ENCODE measurements at regions not wholly inside any gene's neighbourhood (a gene's known extent, or its start where the extent isn't known, plus 50 kb on each side); places are given as distances from the start of the nearest gene placed in this dataset.

DNA sequence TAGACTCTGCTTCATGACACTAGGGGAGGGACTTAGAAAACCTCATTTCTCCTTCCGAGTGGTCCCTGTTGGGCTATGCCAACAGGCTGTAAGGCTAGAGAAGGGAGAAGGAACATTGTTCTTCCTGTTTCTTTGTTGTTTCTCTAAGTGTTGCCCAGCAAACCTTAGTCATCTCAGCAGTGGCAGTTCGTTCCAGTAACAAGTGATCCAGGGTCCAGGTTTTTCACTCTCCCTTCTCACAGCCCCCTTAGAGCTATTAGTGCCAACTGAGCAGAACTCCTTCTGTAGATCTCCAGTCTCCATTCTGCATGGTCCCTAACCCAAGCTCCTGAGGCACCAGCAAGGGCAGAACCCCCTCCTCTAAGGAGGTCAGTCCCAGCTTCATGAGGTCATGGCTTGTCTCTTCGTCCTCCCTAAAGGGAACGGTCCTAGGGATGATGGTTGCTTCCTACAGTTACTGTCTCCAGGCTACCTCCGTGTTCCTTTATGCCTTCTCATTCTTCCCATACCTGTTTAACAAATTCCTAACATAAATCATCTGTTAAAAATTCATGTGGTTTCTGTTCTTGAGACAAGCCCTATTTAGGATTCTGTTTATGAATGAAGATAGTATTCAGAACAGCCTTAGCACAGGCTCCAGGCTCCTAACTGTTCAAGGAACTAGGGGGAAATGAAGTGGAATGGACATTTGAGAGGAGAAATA lies 168.6 kb upstream of the UBASH3B start:
- DNase-seq (ENCODE audit: low read depth): no peak
- TF ChIP-seq, protein P1, sequence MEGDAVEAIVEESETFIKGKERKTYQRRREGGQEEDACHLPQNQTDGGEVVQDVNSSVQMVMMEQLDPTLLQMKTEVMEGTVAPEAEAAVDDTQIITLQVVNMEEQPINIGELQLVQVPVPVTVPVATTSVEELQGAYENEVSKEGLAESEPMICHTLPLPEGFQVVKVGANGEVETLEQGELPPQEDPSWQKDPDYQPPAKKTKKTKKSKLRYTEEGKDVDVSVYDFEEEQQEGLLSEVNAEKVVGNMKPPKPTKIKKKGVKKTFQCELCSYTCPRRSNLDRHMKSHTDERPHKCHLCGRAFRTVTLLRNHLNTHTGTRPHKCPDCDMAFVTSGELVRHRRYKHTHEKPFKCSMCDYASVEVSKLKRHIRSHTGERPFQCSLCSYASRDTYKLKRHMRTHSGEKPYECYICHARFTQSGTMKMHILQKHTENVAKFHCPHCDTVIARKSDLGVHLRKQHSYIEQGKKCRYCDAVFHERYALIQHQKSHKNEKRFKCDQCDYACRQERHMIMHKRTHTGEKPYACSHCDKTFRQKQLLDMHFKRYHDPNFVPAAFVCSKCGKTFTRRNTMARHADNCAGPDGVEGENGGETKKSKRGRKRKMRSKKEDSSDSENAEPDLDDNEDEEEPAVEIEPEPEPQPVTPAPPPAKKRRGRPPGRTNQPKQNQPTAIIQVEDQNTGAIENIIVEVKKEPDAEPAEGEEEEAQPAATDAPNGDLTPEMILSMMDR (conservative IDR thresholded peaks at IDR 0.05; ENCODE audit: low read depth, low read length): no peak
- no peak overlapping the region for H3K4me3 ChIP-seq (ENCODE audit: low read length)

- DNase-seq (ENCODE audit: low read depth): no peak
- TF ChIP-seq, protein P1 (conservative IDR thresholded peaks at IDR 0.05; ENCODE audit: low read depth, low read length): no peak
- H3K4me3 ChIP-seq (ENCODE audit: low read length): no peak overlapping the region
Measured at GRCh38 chr11:122478986-122479385, 176.5 kb upstream of the UBASH3B start.

DNA sequence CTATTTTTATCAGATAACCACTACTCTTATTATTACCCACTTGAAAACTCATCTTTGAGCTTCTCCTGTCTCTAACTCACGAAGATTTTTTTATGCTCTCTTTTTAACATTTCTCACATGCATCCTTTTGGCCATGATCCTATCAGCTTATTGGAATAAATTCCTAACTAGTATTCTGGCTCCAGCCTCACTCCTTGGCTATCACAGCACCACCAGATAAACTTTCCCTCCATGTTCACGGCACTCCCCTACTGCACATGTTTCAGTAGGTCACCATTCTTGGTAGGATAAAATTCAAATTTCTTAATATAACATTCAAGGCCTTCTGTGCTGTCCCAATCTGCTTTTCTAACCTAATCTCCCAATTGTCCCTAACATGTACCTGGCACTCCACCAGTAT lies 186.6 kb upstream of the UBASH3B start:
- TF ChIP-seq, protein P1 (conservative IDR thresholded peaks at IDR 0.05; ENCODE audit: low read depth, low read length): no peak
- no peak overlapping the region for H3K4me3 ChIP-seq (ENCODE audit: low read length)
- no peak for DNase-seq (ENCODE audit: low read depth)

- H3K4me3 ChIP-seq (ENCODE audit: low read length): no peak overlapping the region
- TF ChIP-seq, protein P1 (conservative IDR thresholded peaks at IDR 0.05; ENCODE audit: low read depth, low read length): no peak
Measured at GRCh38 chr11:122463530-122463929, 192.0 kb upstream of the UBASH3B start.

DNA sequence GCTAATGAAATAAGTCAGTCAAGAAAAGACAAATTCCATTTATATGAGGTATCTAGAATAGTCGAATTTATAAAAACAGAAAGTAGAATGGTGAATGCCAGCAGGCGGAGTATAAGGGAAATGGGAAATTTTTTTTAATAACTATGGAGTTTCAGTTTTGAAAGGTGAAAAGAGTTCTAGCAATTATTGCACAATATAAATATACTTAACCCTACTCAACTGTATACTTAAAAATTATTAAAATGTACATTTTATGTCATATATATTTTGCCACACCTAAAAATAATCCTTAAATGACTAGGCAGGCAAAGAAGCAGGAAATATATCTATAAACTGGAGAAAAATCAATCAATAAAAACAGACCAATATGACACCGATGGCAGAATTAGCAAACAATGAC lies 196.5 kb upstream of the UBASH3B start:
- TF ChIP-seq, protein P1 (conservative IDR thresholded peaks at IDR 0.05; ENCODE audit: low read depth, low read length): no peak
- no peak overlapping the region for H3K4me3 ChIP-seq (ENCODE audit: low read length)
- DNase-seq (ENCODE audit: low read depth): no peak

More at GRCh38 chr11:122463530-122463929, 192.0 kb upstream of the UBASH3B start:
- no peak for DNase-seq (ENCODE audit: low read depth)

GRCh38 chr11:122453586-122453985 lies 201.9 kb upstream of the UBASH3B start:
- no peak overlapping the region for H3K4me3 ChIP-seq (ENCODE audit: low read length)
- TF ChIP-seq, protein P1 (conservative IDR thresholded peaks at IDR 0.05; ENCODE audit: low read depth, low read length): no peak
- DNase-seq (ENCODE audit: low read depth): no peak

DNA sequence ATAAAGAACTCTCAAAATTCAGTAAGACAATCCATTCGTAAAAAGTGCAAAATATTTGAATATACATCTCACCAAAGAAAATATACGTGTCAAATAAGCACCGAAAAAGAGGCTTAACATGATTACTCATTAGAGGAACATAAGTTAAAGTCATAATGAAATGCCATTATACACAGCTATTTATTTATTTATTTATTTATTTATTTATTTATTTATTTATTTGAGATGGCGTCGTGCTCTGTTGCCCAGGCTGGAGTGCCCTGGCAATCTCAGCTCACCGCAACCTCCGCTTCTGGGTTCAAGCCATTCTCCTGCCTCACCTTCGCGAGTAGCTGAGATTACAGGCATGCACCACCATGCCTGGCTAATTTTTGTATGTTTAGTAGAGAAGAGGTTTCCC lies 203.6 kb upstream of the UBASH3B start:
- TF ChIP-seq, protein P1 (conservative IDR thresholded peaks at IDR 0.05; ENCODE audit: low read depth, low read length): no peak
- H3K4me3 ChIP-seq (ENCODE audit: low read length): no peak overlapping the region
- DNase-seq (ENCODE audit: low read depth): no peak

Data from retinal pigment epithelial cell (primary cell).